ENCODE measurements at regions not wholly inside any gene's neighbourhood (a gene's known extent, or its start where the extent isn't known, plus 50 kb on each side); places are given as distances from the start of the nearest gene placed in this dataset.

GRCh38 chr22:49198705-49199084 is 629.0 kb downstream of the BRD1 start:
- no peak for DNase-seq

GRCh38 chr22:49197986-49198704 is 629.5 kb downstream of the BRD1 start:
- DNase-seq: no peak

DNA sequence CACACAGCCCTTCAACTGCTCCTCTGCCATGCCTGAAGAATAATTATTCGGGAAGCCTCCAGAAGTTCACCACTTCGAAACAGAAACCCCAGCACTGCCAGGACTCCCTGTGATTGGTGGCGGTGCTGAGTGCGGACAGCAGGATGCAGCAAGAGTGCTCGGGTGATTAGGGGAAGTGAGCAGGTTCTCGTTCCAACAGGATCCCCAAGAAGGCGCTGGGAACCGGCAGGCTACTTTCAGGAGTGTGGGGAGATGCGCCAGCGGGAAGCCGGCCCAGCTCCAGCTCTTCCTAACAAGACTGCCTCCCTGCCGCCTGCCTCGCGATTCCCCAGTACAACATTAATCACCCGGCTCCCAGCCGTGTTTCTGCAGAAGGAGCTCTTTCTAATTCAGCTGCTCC is 630.2 kb downstream of the BRD1 start:
- no peak for DNase-seq

- no peak for DNase-seq
These were observed 631.6 kb downstream of the BRD1 start for GRCh38 chr22:49196046-49196511.

DNA sequence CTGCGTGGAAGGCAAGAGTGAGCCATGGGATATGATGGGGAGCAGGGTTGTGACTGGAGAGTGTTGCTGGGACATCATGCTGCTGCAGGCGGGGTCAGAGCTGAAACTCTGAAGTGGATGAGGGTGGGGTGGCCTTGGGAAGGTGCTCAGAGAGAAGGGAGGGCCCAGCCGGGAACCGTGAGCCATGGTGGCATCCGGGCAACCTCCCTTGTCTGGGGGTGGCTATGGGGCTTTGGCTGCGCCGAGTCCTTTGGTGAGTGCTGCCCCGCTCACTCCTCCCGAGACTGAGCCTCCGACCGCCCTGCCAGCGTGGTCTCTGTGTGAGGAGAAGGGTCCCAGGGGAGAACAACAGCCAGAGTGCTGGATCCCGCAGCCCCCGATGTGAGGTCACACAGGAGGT is 632.0 kb downstream of the BRD1 start:
- no peak for DNase-seq

- no peak for DNase-seq
These were observed 633.7 kb downstream of the BRD1 start for GRCh38 chr22:49193901-49194465.

DNA sequence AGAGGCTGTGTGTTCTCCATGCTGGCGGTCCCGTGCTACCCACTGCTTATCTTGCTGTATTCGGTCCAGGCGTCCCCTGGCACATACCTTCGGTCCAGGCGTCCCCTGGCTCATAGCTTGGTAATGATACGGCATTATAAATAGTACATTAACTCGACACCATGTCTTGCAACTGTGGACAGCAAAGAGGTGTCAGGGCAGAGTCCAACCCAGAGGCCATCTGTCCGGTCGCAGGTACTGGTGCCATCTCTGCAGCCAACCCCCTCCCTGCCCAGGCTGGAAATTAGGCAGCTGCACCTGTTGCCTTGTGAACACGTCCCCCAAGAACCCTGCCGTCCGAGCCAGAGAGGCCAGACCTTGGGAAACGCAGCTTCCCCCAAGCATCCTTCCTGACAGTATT is 634.3 kb downstream of the BRD1 start:
- no peak for DNase-seq

GRCh38 chr22:49192857-49193250 is 634.8 kb downstream of the BRD1 start:
- no peak for DNase-seq

DNA sequence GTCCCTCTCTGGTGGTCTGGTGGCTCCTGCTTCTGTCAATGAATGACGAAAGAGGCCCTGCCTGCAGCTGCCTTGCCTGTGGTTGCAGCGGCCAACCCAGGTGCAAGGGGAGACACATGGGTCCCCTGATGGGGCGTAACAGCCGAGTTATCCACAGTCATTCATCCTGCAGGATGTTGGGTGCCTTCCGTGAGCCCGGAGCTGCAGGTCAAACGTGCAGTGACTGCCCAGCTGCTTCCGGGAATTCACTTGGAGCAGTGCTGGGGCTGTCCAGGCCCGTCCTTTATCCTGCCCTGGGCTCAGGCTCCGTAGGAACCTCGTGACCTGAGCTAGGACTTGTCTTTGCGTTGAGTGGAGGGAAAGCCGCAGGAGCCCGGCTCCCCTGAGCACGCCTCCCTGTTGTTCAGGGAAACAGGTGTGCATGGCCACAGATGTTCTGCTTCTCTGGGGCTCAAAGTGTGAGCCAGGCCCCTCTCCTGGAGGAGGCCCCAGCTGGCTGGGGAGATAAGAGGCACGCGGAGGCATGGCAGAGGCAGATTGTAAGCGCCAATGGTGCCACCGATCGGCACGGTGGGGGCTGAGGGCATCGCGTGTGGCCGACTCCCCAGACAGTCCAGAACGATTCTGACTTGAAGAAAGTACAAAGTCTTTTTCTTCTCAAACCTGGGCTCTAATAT is 635.4 kb downstream of the BRD1 start:
- DNase-seq: no peak

DNA sequence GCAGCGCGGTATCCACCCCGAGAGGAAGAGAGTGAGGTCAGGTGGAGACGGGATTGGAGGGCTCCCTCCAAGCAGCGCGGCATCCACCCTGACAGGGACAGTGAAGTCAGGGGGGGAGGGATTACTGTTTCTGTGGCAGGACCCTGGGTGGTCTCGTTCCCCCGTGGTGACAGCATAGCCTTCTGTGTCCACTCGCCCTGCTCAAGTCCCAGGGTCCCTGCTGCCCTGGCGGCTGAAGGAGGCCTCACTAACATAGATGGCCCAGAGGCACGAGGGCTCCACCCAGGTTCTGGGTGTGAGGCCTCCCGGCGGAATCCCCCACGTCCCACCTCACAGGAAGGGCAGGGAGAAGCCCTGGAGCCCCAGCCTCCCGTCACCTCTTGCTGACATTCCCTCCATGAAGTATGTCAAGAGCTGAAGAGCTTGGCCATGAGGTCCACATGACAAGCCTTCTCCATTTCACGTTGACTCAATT is 636.1 kb downstream of the BRD1 start:
- no peak for DNase-seq

DNA sequence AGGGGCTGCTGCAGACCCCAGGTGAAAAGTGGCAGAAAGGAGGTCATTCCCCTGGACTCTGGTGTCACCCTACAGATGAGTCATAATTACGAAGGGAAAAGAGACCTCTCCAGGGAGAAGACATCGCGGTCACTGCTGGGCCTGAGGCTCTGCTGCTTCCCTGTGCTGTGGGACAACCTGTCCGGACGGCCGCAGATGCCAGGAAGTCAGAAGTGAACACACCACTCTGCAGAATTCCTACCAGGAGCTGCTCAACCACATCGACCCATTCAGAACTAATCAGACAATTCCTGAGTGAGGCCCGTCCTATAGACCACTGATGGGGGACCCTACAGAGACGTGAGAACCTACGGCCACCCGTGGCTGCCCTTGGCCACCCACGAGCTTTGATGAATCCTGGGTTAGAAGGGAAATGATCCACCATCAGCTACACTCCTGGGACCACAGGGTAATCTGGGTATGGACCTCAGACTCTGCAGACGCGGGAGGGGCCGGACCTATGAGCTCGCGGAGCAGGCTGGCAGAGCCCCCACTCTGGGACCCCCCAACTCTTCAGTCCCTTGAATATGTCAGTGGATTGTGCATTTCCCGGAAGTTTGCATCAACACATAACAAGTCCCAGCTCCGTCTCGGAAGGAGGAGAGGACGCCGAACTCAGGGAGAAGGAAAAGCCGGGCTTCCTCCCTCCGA is 636.7 kb downstream of the BRD1 start:
- DNase-seq: no peak

- DNase-seq: no peak
These were observed 637.8 kb downstream of the BRD1 start for GRCh38 chr22:49189871-49190270.

GRCh38 chr22:49188591-49188990 is 639.1 kb downstream of the BRD1 start:
- no peak for DNase-seq

DNA sequence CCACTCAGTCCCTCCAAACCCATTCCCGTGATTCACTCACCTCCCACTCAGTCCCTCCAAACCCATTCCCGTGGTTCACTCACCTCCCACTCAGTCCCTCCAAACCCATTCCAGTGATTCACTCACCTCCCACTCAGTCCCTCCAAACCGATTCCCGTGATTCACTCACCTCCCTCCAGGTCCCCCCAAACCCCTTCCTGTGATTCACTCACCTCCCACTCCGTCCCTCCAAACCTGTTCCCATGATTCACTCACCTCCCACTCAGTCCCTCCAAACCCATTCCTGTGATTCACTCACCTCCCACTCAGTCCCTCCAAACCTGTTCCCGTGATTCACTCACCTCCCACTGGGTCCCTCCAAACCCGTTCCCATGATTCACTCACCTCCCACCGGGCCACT is 639.6 kb downstream of the BRD1 start:
- no peak for DNase-seq

- no peak for DNase-seq
These were observed 640.9 kb downstream of the BRD1 start for GRCh38 chr22:49186762-49187161.

- DNase-seq: no peak
These were observed 641.4 kb downstream of the BRD1 start for GRCh38 chr22:49186293-49186692.

- DNase-seq: no peak
These were observed 642.2 kb downstream of the BRD1 start for GRCh38 chr22:49185312-49185969.

GRCh38 chr22:49184736-49185135 is 642.9 kb downstream of the BRD1 start:
- no peak for DNase-seq

GRCh38 chr22:49183826-49184216 is 643.9 kb downstream of the BRD1 start:
- DNase-seq: no peak

DNA sequence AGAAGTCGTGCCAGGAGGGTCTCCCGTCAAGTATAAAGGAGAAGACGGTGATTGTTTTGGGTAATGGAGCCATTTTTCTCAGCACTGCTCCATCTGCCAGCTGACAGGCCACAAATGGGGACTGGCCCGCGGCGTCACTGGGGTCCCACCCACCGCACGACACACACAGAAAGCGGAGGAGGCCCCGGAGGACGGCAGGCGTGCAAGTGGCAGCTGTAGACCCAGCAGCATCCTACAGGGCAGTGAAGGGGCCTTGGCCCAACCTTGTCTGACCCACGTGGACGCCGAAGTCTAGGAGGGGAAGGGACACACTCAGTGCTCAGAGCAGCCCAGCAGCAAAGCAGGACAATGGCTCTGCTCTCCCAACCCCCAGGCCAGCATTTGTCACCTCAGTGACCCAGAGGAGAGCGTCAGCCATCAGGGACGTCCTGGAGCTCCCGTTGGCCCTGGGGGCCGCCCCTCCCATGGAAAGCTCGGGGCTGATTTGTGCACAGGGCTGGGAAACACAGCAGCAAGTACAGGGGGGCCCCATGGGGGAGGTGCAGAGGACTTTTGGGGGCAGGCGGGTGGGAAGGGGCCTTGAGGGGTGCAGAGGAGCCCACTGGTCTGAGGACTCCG is 644.4 kb downstream of the BRD1 start:
- no peak for DNase-seq

GRCh38 chr22:49182416-49182815 is 645.3 kb downstream of the BRD1 start:
- DNase-seq: no peak

- no peak for DNase-seq
These were observed 645.7 kb downstream of the BRD1 start for GRCh38 chr22:49181942-49182341.

GRCh38 chr22:49181431-49181830 is 646.2 kb downstream of the BRD1 start:
- DNase-seq: no peak
